Prostate gland (tissue), 2 donors: ENCODE measurements at regions not wholly inside any gene's neighbourhood (a gene's known extent, or its start where the extent isn't known, plus 50 kb on each side); places are given as distances from the start of the nearest gene placed in this dataset.
"Not testable (repeated sequence)": the region's sequence is repeated elsewhere in the genome, so short reads cannot be mapped to it uniquely, and the experiment has no call there.

Experiments
- DNase-seq: peaks from one replicate; pipeline ENCODE4 v3.0.0-alpha.2; 2019; ENCODE audit warnings: low spot score
- H3K27ac ChIP-seq, 2 donors: fragments of 200-600 bp; sonication (generic); 2 replicates each; pipeline ENCODE4 v1.5.1; 2017 to 2019
- H3K27me3 ChIP-seq: fragments of 200-600 bp; sonication (generic); replicated peaks from 2 replicates; pipeline ENCODE4 v1.5.1; 2019; ENCODE audit not compliant: insufficient read depth
- H3K36me3 ChIP-seq, 2 donors: fragments of 200-600 bp; sonication (generic); 1 replicate in 1 of 2; 2 replicates in 1 of 2; pipeline versions ENCODE4 v1.5.1 to v1.8.1; 2017 to 2019
- H3K4me1 ChIP-seq: fragments of 200-600 bp; sonication (generic); replicated peaks from 2 replicates; pipeline ENCODE4 v1.5.1; 2019
- H3K4me3 ChIP-seq, 2 donors: fragments of 200-600 bp; sonication (generic); 2 replicates each; pipeline ENCODE4 v1.5.1; 2017 to 2019
- H3K9me3 ChIP-seq: fragments of 200-600 bp; sonication (generic); 2 replicates; pipeline ENCODE4 v1.5.1; 2017
- CTCF ChIP-seq, 4 experiments: fragments of 200-600 bp in 2 of 4; fragments of 450-650 bp in 2 of 4; sonication (generic) in 2 of 4; IDR thresholded peaks; 1 replicate in 3 of 4; 2 replicates in 1 of 4; pipeline ENCODE4 v1.5.1; 2016 to 2019; ENCODE audit warnings: antibody characterized with exemption in 4 of 4, mild to moderate bottlenecking in 2 of 4, moderate library complexity in 2 of 4
- POLR2A ChIP-seq: fragments of 450-650 bp; IDR thresholded peaks from one replicate; pipeline ENCODE4 v1.6.1; 2016; ENCODE audit warnings: antibody characterized with exemption, mild to moderate bottlenecking
- POLR2AphosphoS5 ChIP-seq: sonication (generic); formaldehyde crosslinking; IDR thresholded peaks from one replicate; pipeline ENCODE4 v1.6.1; 2017; ENCODE audit warnings: antibody characterized with exemption
- WGBS: methylation state at CpG from one replicate; pipeline ENCODE4 v1.1.5; 2018; 5-methylcytosine and 5-hydroxymethylcytosine counted together
- intact Hi-C: fragments of 100-400 bp; cut with DNase I; formaldehyde crosslinking; loops from one replicate; pipeline ENCODE4 v1.14.2; 2022

- H3K36me3 ChIP-seq, result no peaks in the 10 kb centered on the region
- TF ChIP-seq POLR2A (no peak), POLR2AphosphoS5 (no peak), CTCF (IDR thresholded peaks at IDR 0.05) (no peak)
- 91% methylated on average over 5 of the region's 5 CpGs for WGBS
- H3K4me1 ChIP-seq, result no peaks in the 10 kb centered on the region
- H3K4me3 ChIP-seq, result no peak overlapping the region
- no peaks in the 10 kb centered on the region for H3K9me3 ChIP-seq
- no peak overlapping the region for H3K27ac ChIP-seq
- no peaks in the 10 kb centered on the region for H3K27me3 ChIP-seq
- DNase-seq, result no peak
- intact Hi-C loops, result no loop called here
These were observed 481.1 kb upstream of the MAN1A1 start for GRCh38 chr6:119830494-119831295.

- no peaks in the 10 kb centered on the region for H3K27me3 ChIP-seq
- no peaks in the 10 kb centered on the region for H3K4me1 ChIP-seq
- no peak overlapping the region for H3K27ac ChIP-seq
- H3K36me3 ChIP-seq, result no peaks in the 10 kb centered on the region
- no peaks in the 10 kb centered on the region for H3K9me3 ChIP-seq
- H3K4me3 ChIP-seq, result no peak overlapping the region
- DNase-seq, result no peak
- TF ChIP-seq CTCF (IDR thresholded peaks at IDR 0.05) (no peak), POLR2AphosphoS5 (no peak)
- intact Hi-C loops, result no loop called here
- 92% methylated on average over 1 of the region's 1 CpG for WGBS
These were observed 480.5 kb upstream of the MAN1A1 start for GRCh38 chr6:119830069-119830468.

GRCh38 chr6:119829499-119829898, 479.9 kb upstream of the MAN1A1 start:
- H3K27ac ChIP-seq, DNase-seq, H3K4me3 ChIP-seq, H3K27me3 ChIP-seq, H3K36me3 ChIP-seq, H3K9me3 ChIP-seq, intact Hi-C loops, H3K4me1 ChIP-seq: not testable (repeated sequence)
- WGBS, result 95% methylated on average over 4 of the region's 4 CpGs

- WGBS, result 92% methylated on average over 2 of the region's 2 CpGs
- TF ChIP-seq CTCF (IDR thresholded peaks at IDR 0.05), result no peak
- TF ChIP-seq POLR2A, result no peak
- no peak for TF ChIP-seq POLR2AphosphoS5
- Histone ChIP-seq H3K27ac (no peak overlapping the region), H3K4me3 (no peak overlapping the region), H3K9me3 (no peaks in the 10 kb centered on the region), H3K36me3 (no peaks in the 10 kb centered on the region), H3K27me3 (no peaks in the 10 kb centered on the region), H3K4me1 (no peaks in the 10 kb centered on the region)
- intact Hi-C loops, result no loop called here
- DNase-seq, result no peak
These were observed 479.4 kb upstream of the MAN1A1 start for GRCh38 chr6:119829006-119829405.

GRCh38 chr6:119821380-119821779, 471.8 kb upstream of the MAN1A1 start:
- intact Hi-C loops, result no loop called here
- 52% methylated on average over 3 of the region's 3 CpGs for WGBS
- Histone ChIP-seq H3K27ac (no peak overlapping the region), H3K9me3 (no peaks in the 10 kb centered on the region), H3K4me3 (no peak overlapping the region), H3K36me3 (no peaks in the 10 kb centered on the region), H3K4me1 (no peaks in the 10 kb centered on the region), H3K27me3 (no peaks in the 10 kb centered on the region)
- TF ChIP-seq POLR2A (no peak), POLR2AphosphoS5 (no peak), CTCF (IDR thresholded peaks at IDR 0.05) (no peak)
- DNase-seq, result no peak
